ENCODE measurements at regions not wholly inside any gene's neighbourhood (a gene's known extent, or its start where the extent isn't known, plus 50 kb on each side); places are given as distances from the start of the nearest gene placed in this dataset.

- Histone ChIP-seq H3K27ac (ENCODE audit: low read depth in 1 of 2, low read length in 2 of 2) (no peak overlapping the region), H3K4me1 (ENCODE audit: control insufficient read depth in 1 of 2, insufficient read depth in 2 of 2, low read length in 2 of 2) (no peaks in the 10 kb centered on the region), H3K4me3 (ENCODE audit: low read length in 2 of 2) (no peak overlapping the region), H3K9me3 (ENCODE audit: control insufficient read depth, low read length) (no peaks in the 10 kb centered on the region), H3K36me3 (ENCODE audit: control insufficient read depth in 1 of 2, insufficient read depth in 2 of 2, low read length in 1 of 2) (no peaks in the 10 kb centered on the region), H3K27me3 (ENCODE audit: control insufficient read depth in 1 of 2, insufficient read depth in 2 of 2, low read length in 1 of 2) (no peaks in the 10 kb centered on the region)
- intact Hi-C loops (cut with DNase I) = no loop called here
- ATAC-seq (ENCODE audit: low FRiP score) (no peak), DNase-seq (no peak)
- WGBS, 2 donors = 60 to 63% methylated on average over 3 of the region's 3 CpGs
Measured at GRCh38 chr13:74667656-74668203, 533.5 kb upstream of the KLF12 start.

- intact Hi-C loops (cut with DNase I) = no loop called here
- WGBS, 2 donors = 91 to 97% methylated on average over 2 of the region's 2 CpGs
- DNase-seq = no peak
- Histone ChIP-seq H3K4me1 (ENCODE audit: control insufficient read depth in 1 of 2, insufficient read depth in 2 of 2, low read length in 2 of 2) (no peaks in the 10 kb centered on the region), H3K4me3 (ENCODE audit: low read length in 2 of 2) (no peak overlapping the region), H3K9me3 (ENCODE audit: control insufficient read depth, low read length) (peaks cover 4% of the 10 kb centered on the region), H3K27ac (ENCODE audit: low read depth in 1 of 2, low read length in 2 of 2) (no peak overlapping the region), H3K27me3 (ENCODE audit: control insufficient read depth in 1 of 2, insufficient read depth in 2 of 2, low read length in 1 of 2) (peaks cover 0 to 2% of the 10 kb centered on the region in 2 donors), H3K36me3 (ENCODE audit: control insufficient read depth in 1 of 2, insufficient read depth in 2 of 2, low read length in 1 of 2) (no peaks in the 10 kb centered on the region)
- ATAC-seq (ENCODE audit: low FRiP score) = no peak
Measured at GRCh38 chr13:74662905-74663304, 528.7 kb upstream of the KLF12 start.

- intact Hi-C loops (cut with DNase I) = no loop called here
- Histone ChIP-seq H3K27ac (ENCODE audit: low read depth in 1 of 2, low read length in 2 of 2) (no peak overlapping the region), H3K4me1 (ENCODE audit: control insufficient read depth in 1 of 2, insufficient read depth in 2 of 2, low read length in 2 of 2) (no peaks in the 10 kb centered on the region), H3K4me3 (ENCODE audit: low read length in 2 of 2) (no peak overlapping the region), H3K9me3 (ENCODE audit: control insufficient read depth, low read length) (peaks cover 4% of the 10 kb centered on the region), H3K27me3 (ENCODE audit: control insufficient read depth in 1 of 2, insufficient read depth in 2 of 2, low read length in 1 of 2) (peaks cover 0 to 2% of the 10 kb centered on the region in 2 donors), H3K36me3 (ENCODE audit: control insufficient read depth in 1 of 2, insufficient read depth in 2 of 2, low read length in 1 of 2) (no peaks in the 10 kb centered on the region)
- no peak for ATAC-seq (ENCODE audit: low FRiP score)
- 69 to 73% methylated on average over 2 of the region's 2 CpGs for WGBS, 2 donors
- no peak for DNase-seq
Measured at GRCh38 chr13:74661851-74662250, 527.6 kb upstream of the KLF12 start.

- ATAC-seq (ENCODE audit: low FRiP score) (no peak), DNase-seq (no peak)
- peaks cover 4% of the 10 kb centered on the region for H3K9me3 ChIP-seq (ENCODE audit: control insufficient read depth, low read length)
- peaks cover 0 to 2% of the 10 kb centered on the region in 2 donors for H3K27me3 ChIP-seq (ENCODE audit: control insufficient read depth in 1 of 2, insufficient read depth in 2 of 2, low read length in 1 of 2)
- WGBS, 2 donors = 81 to 93% methylated on average over 1 of the region's 1 CpG
- H3K27ac ChIP-seq (ENCODE audit: low read depth in 1 of 2, low read length in 2 of 2) = no peak overlapping the region
- H3K4me3 ChIP-seq (ENCODE audit: low read length in 2 of 2) = no peak overlapping the region
- H3K4me1 ChIP-seq (ENCODE audit: control insufficient read depth in 1 of 2, insufficient read depth in 2 of 2, low read length in 2 of 2) = no peaks in the 10 kb centered on the region
- H3K36me3 ChIP-seq (ENCODE audit: control insufficient read depth in 1 of 2, insufficient read depth in 2 of 2, low read length in 1 of 2) = no peaks in the 10 kb centered on the region
- intact Hi-C loops (cut with DNase I) = no loop called here
Measured at GRCh38 chr13:74657765-74658164, 523.6 kb upstream of the KLF12 start.

GRCh38 chr13:74651121-74651520 is 516.9 kb upstream of the KLF12 start:
- Histone ChIP-seq H3K27me3 (ENCODE audit: control insufficient read depth in 1 of 2, insufficient read depth in 2 of 2, low read length in 1 of 2) (no peaks in the 10 kb centered on the region), H3K4me3 (ENCODE audit: low read length in 2 of 2) (no peak overlapping the region), H3K27ac (ENCODE audit: low read depth in 1 of 2, low read length in 2 of 2) (no peak overlapping the region), H3K36me3 (ENCODE audit: control insufficient read depth in 1 of 2, insufficient read depth in 2 of 2, low read length in 1 of 2) (no peaks in the 10 kb centered on the region), H3K4me1 (ENCODE audit: control insufficient read depth in 1 of 2, insufficient read depth in 2 of 2, low read length in 2 of 2) (peaks cover 0 to 1% of the 10 kb centered on the region in 2 donors), H3K9me3 (ENCODE audit: control insufficient read depth, low read length) (no peaks in the 10 kb centered on the region)
- ATAC-seq (ENCODE audit: low FRiP score) (no peak), DNase-seq (no peak)
- WGBS, 2 donors = 37 to 47% methylated on average over 1 of the region's 1 CpG
- intact Hi-C loops (cut with DNase I) = no loop called here

GRCh38 chr13:74647991-74648390 is 513.8 kb upstream of the KLF12 start:
- Histone ChIP-seq H3K36me3 (ENCODE audit: control insufficient read depth in 1 of 2, insufficient read depth in 2 of 2, low read length in 1 of 2) (no peaks in the 10 kb centered on the region), H3K27me3 (ENCODE audit: control insufficient read depth in 1 of 2, insufficient read depth in 2 of 2, low read length in 1 of 2) (no peaks in the 10 kb centered on the region), H3K4me1 (ENCODE audit: control insufficient read depth in 1 of 2, insufficient read depth in 2 of 2, low read length in 2 of 2) (peaks cover 0 to 1% of the 10 kb centered on the region in 2 donors), H3K4me3 (ENCODE audit: low read length in 2 of 2) (no peak overlapping the region), H3K27ac (ENCODE audit: low read depth in 1 of 2, low read length in 2 of 2) (no peak overlapping the region), H3K9me3 (ENCODE audit: control insufficient read depth, low read length) (no peaks in the 10 kb centered on the region)
- DNase-seq = no peak
- WGBS, 2 donors = 52 to 58% methylated on average over 2 of the region's 2 CpGs
- intact Hi-C loops (cut with DNase I) = no loop called here
- no peak for ATAC-seq (ENCODE audit: low FRiP score)

- DNase-seq (no peak), ATAC-seq (ENCODE audit: low FRiP score) (no peak)
- Histone ChIP-seq H3K4me1 (ENCODE audit: control insufficient read depth in 1 of 2, insufficient read depth in 2 of 2, low read length in 2 of 2) (peaks cover 0 to 1% of the 10 kb centered on the region in 2 donors), H3K36me3 (ENCODE audit: control insufficient read depth in 1 of 2, insufficient read depth in 2 of 2, low read length in 1 of 2) (no peaks in the 10 kb centered on the region), H3K27me3 (ENCODE audit: control insufficient read depth in 1 of 2, insufficient read depth in 2 of 2, low read length in 1 of 2) (no peaks in the 10 kb centered on the region), H3K9me3 (ENCODE audit: control insufficient read depth, low read length) (no peaks in the 10 kb centered on the region), H3K27ac (ENCODE audit: low read depth in 1 of 2, low read length in 2 of 2) (no peak overlapping the region), H3K4me3 (ENCODE audit: low read length in 2 of 2) (no peak overlapping the region)
- 94 to 99% methylated on average over 2 of the region's 2 CpGs for WGBS, 2 donors
- intact Hi-C loops (cut with DNase I) = no loop called here
Measured at GRCh38 chr13:74647211-74647610, 513.0 kb upstream of the KLF12 start.

GRCh38 chr13:74646091-74646490 is 511.9 kb upstream of the KLF12 start:
- no peak overlapping the region for H3K27ac ChIP-seq (ENCODE audit: low read depth in 1 of 2, low read length in 2 of 2)
- no peaks in the 10 kb centered on the region for H3K9me3 ChIP-seq (ENCODE audit: control insufficient read depth, low read length)
- H3K36me3 ChIP-seq (ENCODE audit: control insufficient read depth in 1 of 2, insufficient read depth in 2 of 2, low read length in 1 of 2) = no peaks in the 10 kb centered on the region
- peaks cover 0 to 1% of the 10 kb centered on the region in 2 donors for H3K4me1 ChIP-seq (ENCODE audit: control insufficient read depth in 1 of 2, insufficient read depth in 2 of 2, low read length in 2 of 2)
- H3K4me3 ChIP-seq (ENCODE audit: low read length in 2 of 2) = no peak overlapping the region
- intact Hi-C loops (cut with DNase I) = no loop called here
- no peak for ATAC-seq (ENCODE audit: low FRiP score)
- 56 to 67% methylated on average over 3 of the region's 3 CpGs for WGBS, 2 donors
- H3K27me3 ChIP-seq (ENCODE audit: control insufficient read depth in 1 of 2, insufficient read depth in 2 of 2, low read length in 1 of 2) = no peaks in the 10 kb centered on the region
- no peak for DNase-seq

GRCh38 chr13:74645586-74645985 is 511.4 kb upstream of the KLF12 start:
- Histone ChIP-seq H3K4me1 (ENCODE audit: control insufficient read depth in 1 of 2, insufficient read depth in 2 of 2, low read length in 2 of 2) (peaks cover 0 to 1% of the 10 kb centered on the region in 2 donors), H3K36me3 (ENCODE audit: control insufficient read depth in 1 of 2, insufficient read depth in 2 of 2, low read length in 1 of 2) (no peaks in the 10 kb centered on the region), H3K4me3 (ENCODE audit: low read length in 2 of 2) (no peak overlapping the region), H3K27me3 (ENCODE audit: control insufficient read depth in 1 of 2, insufficient read depth in 2 of 2, low read length in 1 of 2) (no peaks in the 10 kb centered on the region), H3K27ac (ENCODE audit: low read depth in 1 of 2, low read length in 2 of 2) (no peak overlapping the region), H3K9me3 (ENCODE audit: control insufficient read depth, low read length) (no peaks in the 10 kb centered on the region)
- ATAC-seq (ENCODE audit: low FRiP score) = no peak
- intact Hi-C loops (cut with DNase I) = no loop called here
- no peak for DNase-seq
